Ishikawa (cell line): ENCODE measurements at regions not wholly inside any gene's neighbourhood (a gene's known extent, or its start where the extent isn't known, plus 50 kb on each side); places are given as distances from the start of the nearest gene placed in this dataset.

ENCODE experiments used
- CEBPB ChIP-seq: IDR thresholded peaks from 2 replicates; pipeline ENCODE4 v1.6.1; 2012
- CREB1 ChIP-seq: IDR thresholded peaks from 2 replicates; pipeline ENCODE4 v1.6.1; 2012; ENCODE audit warnings: low read depth
- EGR1 ChIP-seq: IDR thresholded peaks from 2 replicates; pipeline ENCODE4 v1.6.1; 2012
- EP300 ChIP-seq: IDR thresholded peaks from 2 replicates; pipeline ENCODE4 v1.6.1; 2012; ENCODE audit warnings: borderline replicate concordance
- FOXM1 ChIP-seq: IDR thresholded peaks from 2 replicates; pipeline ENCODE4 v1.6.1; 2012; ENCODE audit warnings: low read depth, borderline replicate concordance
- MAX ChIP-seq: IDR thresholded peaks from 2 replicates; pipeline ENCODE4 v1.6.1; 2012
- NFIC ChIP-seq: IDR thresholded peaks from 2 replicates; pipeline ENCODE4 v1.6.1; 2012
- RAD21 ChIP-seq: IDR thresholded peaks from 2 replicates; pipeline ENCODE4 v1.6.1; 2012; ENCODE audit warnings: low read depth
- REST ChIP-seq: IDR thresholded peaks from 2 replicates; pipeline ENCODE4 v1.6.1; 2012; ENCODE audit warnings: low read depth, mild to moderate bottlenecking
- TAF1 ChIP-seq: IDR thresholded peaks from 2 replicates; pipeline ENCODE4 v1.6.1; 2012; ENCODE audit warnings: low read depth, mild to moderate bottlenecking
- TCF12 ChIP-seq: IDR thresholded peaks from 2 replicates; pipeline ENCODE4 v1.6.1; 2012; ENCODE audit warnings: low read depth
- TEAD4 ChIP-seq: IDR thresholded peaks from 2 replicates; pipeline ENCODE4 v1.6.1; 2012
- USF1 ChIP-seq: IDR thresholded peaks from 2 replicates; pipeline ENCODE4 v1.6.1; 2012
- YY1 ChIP-seq: IDR thresholded peaks from 2 replicates; pipeline ENCODE4 v1.6.1; 2012; ENCODE audit warnings: low read depth
- ZBTB7A ChIP-seq: IDR thresholded peaks from 2 replicates; pipeline ENCODE4 v1.6.1; 2012; ENCODE audit warnings: low read depth

- TF ChIP-seq TEAD4 (no peak), USF1 (no peak), ZBTB7A (no peak), CEBPB (no peak), TAF1 (no peak), MAX (no peak), RAD21 (no peak), TCF12 (no peak), EP300 (no peak), NFIC (no peak), FOXM1 (no peak), CREB1 (no peak)
Observed at GRCh38 chr6:126204598-126204997, 135.3 kb upstream of the CENPW start.

GRCh38 chr6:126206504-126207246 lies 133.2 kb upstream of the CENPW start:
- TF ChIP-seq USF1 (no peak), NFIC (no peak), CEBPB (no peak), EP300 (no peak), RAD21 (no peak), TAF1 (no peak), TCF12 (no peak), EGR1 (no peak), MAX (no peak), YY1 (no peak), ZBTB7A (no peak), FOXM1 (no peak), CREB1 (no peak), TEAD4 (no peak), REST (no peak)

- TF ChIP-seq EP300 (no peak), USF1 (no peak), TAF1 (no peak), CEBPB (no peak), NFIC (no peak), EGR1 (no peak), TCF12 (no peak), FOXM1 (no peak), YY1 (no peak)
Observed at GRCh38 chr6:126210398-126211075, 129.4 kb upstream of the CENPW start.

GRCh38 chr6:126217497-126217896 lies 122.4 kb upstream of the CENPW start:
- TF ChIP-seq TAF1 (no peak), CEBPB (no peak), YY1 (no peak), TCF12 (no peak), FOXM1 (no peak)

GRCh38 chr6:126227833-126228702 lies 111.8 kb upstream of the CENPW start:
- no peak for TF ChIP-seq TCF12

GRCh38 chr6:126232671-126233070 lies 107.2 kb upstream of the CENPW start:
- no peak for TF ChIP-seq REST
- no peak for TF ChIP-seq MAX
- no peak for TF ChIP-seq TAF1
- no peak for TF ChIP-seq TEAD4
- no peak for TF ChIP-seq FOXM1
- no peak for TF ChIP-seq USF1
- no peak for TF ChIP-seq YY1
- TF ChIP-seq RAD21 = no peak
- TF ChIP-seq EGR1 = no peak
- TF ChIP-seq TCF12 = no peak
- no peak for TF ChIP-seq NFIC
- TF ChIP-seq CEBPB = no peak
- no peak for TF ChIP-seq EP300
